GM06990 (cell line): ENCODE measurements at regions not wholly inside any gene's neighbourhood (a gene's known extent, or its start where the extent isn't known, plus 50 kb on each side); places are given as distances from the start of the nearest gene placed in this dataset.

ENCODE experiments used
- DNase-seq: peaks from one replicate; pipeline ENCODE4 v3.0.0-alpha.2; 2011; ENCODE audit not compliant: insufficient read length; ENCODE audit errors: extremely low read depth
- H3K27me3 ChIP-seq: replicated peaks from 2 replicates; pipeline ENCODE4 v1.6.0; 2011; ENCODE audit warnings: low read length; ENCODE audit not compliant: control insufficient read depth, insufficient read depth
- H3K36me3 ChIP-seq: 2 replicates; pipeline ENCODE4 v1.5.1; 2011; ENCODE audit warnings: low read length; ENCODE audit not compliant: control insufficient read depth, insufficient read depth
- H3K4me3 ChIP-seq: replicated peaks from 2 replicates; pipeline ENCODE4 v1.5.1; 2011; ENCODE audit warnings: low read depth, mild to moderate bottlenecking, control low read depth, low read length
- CTCF ChIP-seq: IDR thresholded peaks from 2 replicates; pipeline ENCODE4 v1.5.1; 2011; ENCODE audit warnings: low read length, control low read depth, mild to moderate bottlenecking, inconsistent platforms; ENCODE audit not compliant: insufficient read depth, poor library complexity, severe bottlenecking

- H3K36me3 ChIP-seq = no peaks in the 10 kb centered on the region
- DNase-seq = no peak
- no peaks in the 10 kb centered on the region for H3K27me3 ChIP-seq
- no peak overlapping the region for H3K4me3 ChIP-seq
- TF ChIP-seq CTCF = no peak
These were observed 113.0 kb upstream of the VAMP7 start for GRCh38 chrX:155767876-155768769.

DNA sequence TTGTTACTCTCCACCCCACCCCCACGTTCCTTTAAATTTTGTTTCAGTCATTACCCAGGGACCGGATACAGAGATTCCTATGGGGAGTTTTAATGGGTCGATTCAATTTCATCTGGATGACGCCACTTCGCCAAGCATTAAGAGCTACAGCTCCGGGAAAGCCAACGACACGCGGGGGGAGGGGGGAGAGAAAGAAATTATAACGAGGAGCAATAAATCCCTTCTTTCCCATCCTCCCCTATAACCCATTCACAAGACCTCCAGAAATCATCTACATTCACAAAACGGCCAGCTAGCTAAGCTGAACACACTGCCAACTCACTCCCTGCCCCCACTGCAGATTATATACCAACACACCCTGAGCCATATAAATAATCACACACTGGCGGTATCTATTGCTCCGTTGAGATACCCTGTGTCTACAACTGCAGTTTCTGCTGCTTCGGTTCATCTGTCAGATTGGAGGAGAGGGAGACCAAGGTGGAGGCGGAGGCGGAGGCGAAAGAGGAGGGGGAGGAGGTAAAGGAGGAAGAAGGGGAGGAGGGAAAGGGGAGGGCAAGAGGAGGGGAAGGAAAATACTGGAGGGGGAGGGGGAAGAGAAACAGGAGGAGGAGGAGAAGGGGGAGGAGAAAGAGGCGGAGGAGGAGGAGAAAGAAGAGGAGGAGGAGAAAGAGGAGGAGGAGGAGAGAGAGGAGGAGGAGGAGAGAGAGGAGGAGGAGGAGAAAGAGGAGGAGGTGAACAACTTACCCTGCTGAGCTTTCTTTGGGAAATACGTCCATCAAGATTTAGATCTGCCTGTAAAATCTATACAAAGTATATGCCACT is 113.9 kb upstream of the VAMP7 start:
- Histone ChIP-seq H3K36me3 (no peaks in the 10 kb centered on the region), H3K4me3 (peak overlapping the region; percentile 20), H3K27me3 (no peaks in the 10 kb centered on the region)
- no peak for DNase-seq
- no peak for TF ChIP-seq CTCF

- DNase-seq = no peak
- Histone ChIP-seq H3K27me3 (no peaks in the 10 kb centered on the region), H3K36me3 (no peaks in the 10 kb centered on the region), H3K4me3 (no peak overlapping the region)
- TF ChIP-seq CTCF = no peak
These were observed 114.8 kb upstream of the VAMP7 start for GRCh38 chrX:155766321-155766720.

GRCh38 chrX:155761185-155761584 is 120.0 kb upstream of the VAMP7 start:
- DNase-seq = no peak
- no peaks in the 10 kb centered on the region for H3K36me3 ChIP-seq
- H3K4me3 ChIP-seq = no peak overlapping the region
- H3K27me3 ChIP-seq = no peaks in the 10 kb centered on the region
- no peak for TF ChIP-seq CTCF

DNA sequence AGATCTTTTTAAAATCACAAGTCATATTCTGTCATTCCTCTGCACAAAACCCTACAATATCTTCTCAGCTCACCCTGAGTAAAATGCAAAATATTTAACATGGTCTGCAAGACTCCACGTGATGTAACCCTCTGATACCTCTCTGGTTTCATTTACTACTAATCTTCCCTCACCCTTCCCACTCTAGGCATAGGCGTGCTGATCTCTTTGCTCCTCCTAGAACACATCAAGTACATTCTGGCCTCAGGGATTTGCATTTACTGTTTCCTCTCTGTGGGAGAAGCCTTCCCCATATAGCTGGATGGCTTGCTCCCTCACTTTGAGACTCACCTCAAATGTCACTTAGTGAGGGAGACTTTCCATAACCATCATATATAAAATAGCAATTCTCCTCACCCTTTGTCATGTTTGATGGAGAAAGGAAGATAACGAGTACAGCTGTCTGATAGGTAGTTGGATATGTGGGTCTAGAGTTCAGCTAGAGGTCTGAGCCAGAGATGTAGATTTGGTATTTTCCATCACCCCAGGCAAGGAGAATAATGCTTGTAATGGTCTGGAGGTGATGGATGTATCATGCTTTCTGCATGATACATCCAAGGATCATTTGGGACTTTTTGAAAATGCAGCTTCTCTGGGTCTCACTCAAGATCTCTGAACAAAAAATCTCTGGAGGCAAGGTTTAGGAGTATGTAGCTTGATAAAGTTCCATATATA is 123.9 kb upstream of the VAMP7 start:
- DNase-seq = no peak
- TF ChIP-seq CTCF = no peak
- H3K36me3 ChIP-seq = no peaks in the 10 kb centered on the region

More for the DNA sequence above, 123.9 kb upstream of the VAMP7 start:
- Histone ChIP-seq H3K4me3 (no peak overlapping the region), H3K27me3 (no peaks in the 10 kb centered on the region)
